T-helper 2 cell (primary cell): ENCODE measurements at regions not wholly inside any gene's neighbourhood (a gene's known extent, or its start where the extent isn't known, plus 50 kb on each side); places are given as distances from the start of the nearest gene placed in this dataset.

Experiments
- DNase-seq, 5 experiments: peaks; one replicate each; pipeline versions ENCODE4 v3.0.0 to v3.0.0-alpha.2; 2012 to 2022

- no peak for DNase-seq
Observed at GRCh38 chr12:124167141-124167540, 127.8 kb upstream of the RFLNA start.

DNA sequence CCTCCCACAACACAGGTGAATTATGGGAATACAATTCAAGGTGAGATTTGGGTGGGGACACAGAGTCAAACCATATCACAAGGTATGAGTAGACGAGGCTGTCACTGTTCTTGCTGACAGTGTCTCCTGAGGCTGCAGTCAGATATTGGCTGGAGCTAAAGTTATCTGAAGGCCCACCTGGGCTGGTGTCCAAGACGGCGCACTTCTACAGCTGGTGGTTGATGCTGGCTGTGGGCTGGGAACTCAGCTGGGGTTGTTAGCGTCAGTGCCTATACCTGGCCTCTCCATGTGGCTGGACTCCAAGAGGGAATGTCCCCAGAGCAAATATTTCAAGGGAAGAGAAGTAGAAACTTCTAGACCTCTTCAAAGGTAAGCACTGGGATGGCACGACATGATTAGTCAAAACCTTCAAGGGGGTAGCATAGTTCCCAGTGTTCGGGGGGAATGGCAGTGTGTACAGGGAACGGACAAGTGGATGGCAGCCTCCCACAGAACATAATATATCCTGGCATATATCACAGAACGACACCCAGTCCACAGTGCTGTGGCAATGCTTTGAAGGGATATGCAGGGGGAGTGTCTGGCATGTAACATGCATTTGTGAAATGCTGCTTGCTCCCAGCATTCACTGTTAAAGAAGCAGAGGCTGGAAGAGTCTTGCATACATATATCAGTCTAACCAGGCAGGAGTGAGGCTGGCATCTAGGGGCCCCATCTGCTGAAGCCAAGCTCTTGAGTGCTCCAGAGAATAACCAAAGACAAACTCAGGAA, 126.7 kb upstream of the RFLNA start:
- no peak for DNase-seq

DNA sequence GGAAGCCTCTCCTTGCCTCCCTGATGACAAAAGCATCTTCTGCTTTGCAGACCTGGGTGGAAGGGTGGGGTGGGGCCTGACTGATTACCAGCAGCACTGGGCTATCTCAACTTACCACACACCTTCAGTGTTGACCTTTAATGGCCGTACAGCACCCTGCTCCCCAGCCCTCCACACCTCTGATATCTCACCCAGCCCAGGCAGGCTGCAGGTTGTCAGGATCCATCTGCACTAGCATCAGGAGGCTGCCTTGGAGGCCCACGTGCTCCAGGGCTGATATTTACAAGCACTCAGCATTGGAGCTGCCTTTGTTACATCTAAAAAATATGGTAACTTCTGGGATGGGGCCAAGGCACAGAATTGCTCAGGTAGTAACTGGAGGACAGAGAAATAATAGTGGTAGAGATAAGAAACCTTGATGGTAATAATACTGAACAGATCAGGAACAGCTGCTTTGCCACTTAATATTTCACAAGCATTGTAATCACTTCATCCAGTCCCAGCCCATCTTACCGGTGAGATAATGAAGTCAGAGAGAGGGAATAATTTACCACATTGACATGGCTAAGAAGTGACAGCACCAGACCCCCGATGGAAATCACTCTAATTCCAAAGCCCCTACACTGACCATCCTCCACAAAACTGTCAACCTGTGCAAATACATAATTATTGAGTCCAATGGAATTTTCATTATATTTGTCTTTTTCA, 125.2 kb upstream of the RFLNA start:
- no peak for DNase-seq

DNA sequence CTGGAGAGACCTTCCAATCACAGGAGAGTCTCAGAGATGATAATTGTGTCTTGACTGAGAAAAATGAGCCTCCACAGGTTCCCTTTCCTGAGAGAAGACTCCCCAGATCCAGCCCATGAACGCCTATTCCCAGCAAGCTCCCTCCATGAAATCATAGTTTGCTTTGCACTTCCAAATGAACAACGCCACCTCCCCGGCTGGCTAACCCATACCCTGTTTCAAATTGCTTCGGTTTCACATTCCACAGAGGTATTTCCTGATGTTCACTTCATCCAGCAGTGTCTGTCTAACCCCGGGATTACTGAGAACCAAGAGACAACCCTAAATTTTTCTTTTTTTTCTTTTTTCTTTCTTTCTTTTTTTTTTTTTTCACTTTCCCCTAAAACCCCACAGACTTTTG, 124.1 kb upstream of the RFLNA start:
- no peak for DNase-seq

DNA sequence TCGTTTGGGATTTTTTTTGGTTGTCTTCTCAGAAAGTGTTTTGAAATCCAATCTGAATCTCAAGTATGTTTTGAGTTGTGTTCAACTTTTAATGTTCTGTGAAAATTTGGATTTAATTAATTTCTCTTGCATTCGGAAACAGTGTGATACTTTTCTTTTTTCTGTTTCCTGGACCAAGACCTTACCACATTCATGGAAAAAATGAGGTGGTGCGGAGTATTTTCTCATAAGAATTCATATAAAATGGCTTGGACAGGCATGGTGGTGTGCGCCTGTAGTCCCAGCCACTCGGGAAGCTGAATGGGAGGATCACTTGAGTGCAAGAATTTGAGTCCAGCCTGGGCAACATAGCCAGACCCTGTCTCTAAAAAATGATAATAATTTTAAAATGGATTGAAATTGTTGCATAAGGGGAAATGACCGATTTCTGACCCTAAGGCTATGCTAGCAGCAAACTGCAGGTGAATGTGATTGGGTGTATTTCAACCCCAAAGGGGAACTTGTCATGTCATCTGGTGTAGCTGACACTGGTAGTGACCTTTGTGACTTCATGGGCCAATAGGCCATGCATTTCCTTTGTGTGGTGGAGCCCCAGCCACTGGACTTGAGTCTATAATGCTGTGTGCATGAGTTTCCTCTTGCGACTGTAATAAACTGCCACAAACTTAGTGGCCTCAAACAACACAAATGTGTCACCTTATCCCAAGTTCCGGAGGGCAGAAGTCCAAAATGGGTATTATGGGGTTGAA, 123.5 kb upstream of the RFLNA start:
- DNase-seq: no peak

GRCh38 chr12:124172636-124173035, 122.3 kb upstream of the RFLNA start:
- no peak for DNase-seq

DNA sequence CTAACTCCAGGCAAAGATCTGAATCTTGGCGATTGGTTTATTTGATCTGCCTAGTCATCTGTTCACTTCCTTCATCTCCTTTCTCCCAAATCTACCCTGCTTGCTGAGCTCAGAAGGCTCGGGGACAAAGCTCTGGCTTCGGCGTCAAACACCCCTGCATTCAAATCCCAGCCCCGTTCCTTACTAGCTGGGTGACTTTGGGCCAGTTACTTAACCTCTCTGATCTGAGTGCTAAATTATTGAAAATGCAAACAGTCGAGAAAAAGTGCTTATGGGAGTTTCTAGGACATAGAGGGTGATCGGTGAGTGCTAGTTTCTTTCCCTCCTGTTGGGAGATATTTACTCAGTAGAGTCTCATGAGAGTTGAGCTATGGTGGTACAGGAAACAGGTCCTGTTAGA, 121.2 kb upstream of the RFLNA start:
- DNase-seq: no peak

DNA sequence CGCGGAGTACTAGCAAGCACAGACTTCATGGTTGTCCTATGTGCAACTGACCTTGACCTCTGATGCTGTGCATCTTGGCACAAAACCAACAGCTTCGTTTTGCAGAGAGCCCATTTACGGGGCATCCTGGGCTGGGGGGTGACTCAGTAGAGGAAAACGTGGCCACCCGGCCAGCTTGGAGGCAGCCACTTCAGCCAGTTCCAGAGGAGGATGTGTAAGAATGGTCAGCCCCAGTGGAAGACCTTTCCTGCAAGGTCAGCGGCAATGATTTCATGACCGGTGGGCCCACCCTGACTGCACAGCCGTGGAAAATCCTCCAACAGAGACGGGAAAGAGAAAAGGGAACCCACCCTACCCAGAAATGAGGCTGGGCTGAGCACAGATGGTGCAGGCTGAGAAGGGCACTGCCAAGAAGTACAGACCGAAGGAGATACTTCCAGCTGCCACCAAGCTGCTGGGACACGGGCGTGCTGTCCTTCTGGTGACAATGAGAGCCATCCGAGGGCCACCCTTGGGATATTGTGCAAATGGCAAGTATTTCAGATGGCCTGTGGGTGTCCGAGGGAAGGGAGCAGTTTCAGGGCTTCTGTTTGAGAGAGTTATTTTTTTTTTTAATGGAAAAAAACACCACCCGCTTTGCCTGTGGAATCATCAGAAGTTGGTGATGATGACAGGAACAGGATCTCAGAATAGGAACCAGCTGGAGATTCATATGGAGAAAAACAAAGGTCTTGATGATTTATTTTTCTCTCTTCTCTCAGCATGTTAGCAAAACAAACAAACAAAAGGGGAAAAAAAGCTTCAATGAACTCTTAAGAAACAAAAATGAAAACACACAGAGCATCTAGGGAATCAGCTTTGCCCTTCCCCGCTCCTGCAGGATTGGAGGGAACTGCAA, 120.2 kb upstream of the RFLNA start:
- no peak for DNase-seq

- no peak for DNase-seq
Observed at GRCh38 chr12:124175704-124176103, 119.2 kb upstream of the RFLNA start.

- DNase-seq: no peak
Observed at GRCh38 chr12:124177276-124177950, 117.5 kb upstream of the RFLNA start.

DNA sequence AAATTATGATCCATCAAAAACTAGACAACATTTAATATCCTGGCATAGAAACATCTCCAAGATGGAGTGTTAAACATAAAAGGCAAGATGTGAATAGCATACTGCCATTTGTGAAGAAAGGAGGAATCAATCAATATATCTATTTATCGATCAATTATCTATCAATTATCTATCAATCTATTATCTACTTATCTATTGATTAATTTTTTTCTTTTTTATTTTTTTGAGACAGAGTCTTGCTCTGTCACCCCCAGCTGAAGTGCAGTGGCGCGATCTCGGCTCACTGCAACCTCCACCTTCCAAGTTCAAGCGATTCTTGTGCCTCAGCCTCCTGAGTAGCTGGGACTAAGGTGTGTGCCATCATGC, 117.0 kb upstream of the RFLNA start:
- DNase-seq: no peak

DNA sequence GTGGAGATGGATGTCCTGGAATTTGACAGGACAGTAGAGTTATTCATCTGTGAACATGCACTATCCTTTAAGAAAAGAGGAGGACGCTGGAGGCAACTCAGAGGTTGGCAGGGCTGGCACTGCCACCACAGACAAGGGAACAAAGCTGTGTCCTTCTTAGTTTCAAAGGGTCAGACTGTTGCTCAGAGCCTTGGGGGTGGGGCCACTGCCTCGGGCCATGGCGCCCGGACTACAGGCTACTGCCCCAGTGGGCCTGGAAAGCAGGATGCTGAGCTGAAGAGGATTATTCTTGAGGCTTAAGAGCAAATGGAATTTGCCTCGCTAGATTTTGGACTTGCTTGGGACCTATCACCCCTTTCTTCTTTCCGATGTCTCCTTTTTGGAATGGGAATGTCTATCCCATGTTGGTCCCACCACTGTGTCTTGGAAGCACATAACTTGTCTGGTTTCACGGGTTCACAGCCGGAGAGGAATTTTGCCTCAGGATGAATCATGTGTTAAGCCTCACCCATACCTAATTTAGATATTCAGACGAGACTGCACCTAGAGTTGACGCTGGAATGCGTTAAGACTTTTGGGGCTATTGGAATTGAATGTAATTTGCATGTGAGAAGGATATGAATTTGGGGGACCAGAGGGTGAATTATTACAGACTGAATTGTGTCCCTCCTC, 114.8 kb upstream of the RFLNA start:
- no peak for DNase-seq

- no peak for DNase-seq
Observed at GRCh38 chr12:124183172-124183571, 111.7 kb upstream of the RFLNA start.

GRCh38 chr12:124184456-124184855, 110.4 kb upstream of the RFLNA start:
- no peak for DNase-seq

GRCh38 chr12:124185971-124186686, 108.8 kb upstream of the RFLNA start:
- no peak for DNase-seq

- DNase-seq: no peak
Observed at GRCh38 chr12:124188084-124188483, 106.8 kb upstream of the RFLNA start.

- no peak for DNase-seq
Observed at GRCh38 chr12:124188561-124189405, 106.1 kb upstream of the RFLNA start.

DNA sequence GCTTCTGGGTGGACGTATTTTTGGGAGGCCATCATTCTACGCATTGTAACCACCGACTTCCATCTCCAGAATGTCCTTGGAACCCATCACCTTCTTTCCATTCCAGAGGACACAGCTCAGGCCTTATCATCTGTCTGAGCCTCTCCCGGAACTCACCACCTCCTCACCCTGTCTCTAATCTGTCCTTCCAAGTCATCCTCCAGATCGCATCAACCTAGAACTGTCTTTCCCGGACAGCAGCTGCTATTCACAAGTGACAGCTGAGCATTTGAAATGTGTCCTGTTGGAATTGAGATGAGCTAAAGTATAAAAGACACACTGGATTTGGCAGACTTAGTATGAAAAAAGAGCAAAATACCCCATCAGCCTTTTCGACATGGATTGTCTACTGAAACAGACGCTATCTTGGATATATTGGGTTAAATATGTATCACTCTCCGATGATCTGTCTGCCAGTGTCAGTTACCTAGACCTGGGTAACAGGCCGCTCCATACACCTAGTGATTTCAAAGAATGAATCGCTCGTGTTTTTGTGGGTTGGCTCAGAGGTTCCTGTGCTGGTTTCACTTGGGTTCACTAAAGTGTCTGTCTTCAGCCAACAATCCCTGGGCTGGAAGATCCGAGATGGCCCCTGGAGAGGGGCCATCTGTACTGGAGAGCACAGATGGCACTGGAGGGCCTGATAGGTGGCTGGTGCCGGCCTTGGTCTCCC, 104.4 kb upstream of the RFLNA start:
- DNase-seq: no peak

DNA sequence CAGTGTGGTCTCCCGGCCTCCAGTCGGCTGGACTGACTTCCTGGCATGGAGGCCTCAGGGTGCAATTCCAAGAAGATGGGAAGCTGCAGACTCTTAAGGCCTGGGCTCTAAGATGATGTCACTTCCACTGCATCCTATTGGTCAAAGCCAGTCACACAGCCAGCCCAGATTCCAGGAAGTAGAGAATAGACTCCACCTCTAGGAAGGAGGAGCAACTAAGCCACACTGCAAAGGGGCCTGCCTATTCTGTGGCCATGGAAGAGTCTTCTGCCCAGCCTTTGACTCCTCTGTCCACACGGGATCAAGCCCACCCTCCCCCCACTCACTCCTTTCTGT, 103.9 kb upstream of the RFLNA start:
- DNase-seq: peak in 1 of 5 experiments; percentile 11
